A673 (cell line): ENCODE measurements at regions not wholly inside any gene's neighbourhood (a gene's known extent, or its start where the extent isn't known, plus 50 kb on each side); places are given as distances from the start of the nearest gene placed in this dataset.

Experiments
- CTCF ChIP-seq: fragments of 300-800, 200-600 bp; sonication (generic); conservative IDR thresholded peaks from 2 replicates; pipeline ENCODE4 v1.5.1; 2017; ENCODE audit warnings: low read depth, mild to moderate bottlenecking, antibody characterized with exemption, low read length, moderate library complexity, mixed read lengths
- EZH2 ChIP-seq: fragments of 200-600 bp; sonication (generic); IDR thresholded peaks from 2 replicates; pipeline ENCODE4 v1.6.1; 2017; ENCODE audit warnings: borderline replicate concordance, low read depth, mild to moderate bottlenecking, mixed read lengths, antibody characterized with exemption, low read length; ENCODE audit not compliant: poor library complexity, severe bottlenecking

GRCh38 chr6:122268394-122268793 is 131.1 kb upstream of the HSF2 start:
- TF ChIP-seq EZH2, result no peak
- no peak for TF ChIP-seq CTCF
